RWPE2 (cell line): ENCODE measurements at regions not wholly inside any gene's neighbourhood (a gene's known extent, or its start where the extent isn't known, plus 50 kb on each side); places are given as distances from the start of the nearest gene placed in this dataset.
A peak's percentile ranks its signal among the peaks of the same experiment; 100 is the strongest.

Source experiments
- ATAC-seq: fragments of 200-7000 bp; cut with Tn5 transposase; 3 replicates; pipeline ENCODE4 v1.9.1; 2021; ENCODE audit warnings: low read depth
- DNase-seq: peaks from one replicate; pipeline ENCODE4 v3.0.0-alpha.2; 2020; ENCODE audit warnings: low spot score
- H3K27ac ChIP-seq: fragments of 450-650 bp; 2 replicates; pipeline ENCODE4 v1.5.1; 2017; ENCODE audit warnings: mild to moderate bottlenecking; ENCODE audit not compliant: poor library complexity, severe bottlenecking
- H3K27me3 ChIP-seq: fragments of 250-450 bp; sonication (Bioruptor Pico); 2 replicates; pipeline ENCODE4 v1.5.1; 2021; ENCODE audit warnings: mild to moderate bottlenecking, moderate library complexity; ENCODE audit not compliant: insufficient read depth, poor library complexity, severe bottlenecking
- H3K36me3 ChIP-seq: fragments of 250-450 bp; sonication (Bioruptor Pico); 2 replicates; pipeline ENCODE4 v1.5.1; 2020; ENCODE audit warnings: low read depth, mild to moderate bottlenecking, moderate library complexity
- H3K4me1 ChIP-seq: fragments of 250-450 bp; sonication (Bioruptor Pico); 2 replicates; pipeline ENCODE4 v1.5.1; 2021; ENCODE audit warnings: mild to moderate bottlenecking, moderate library complexity; ENCODE audit not compliant: insufficient read depth, poor library complexity, severe bottlenecking
- H3K4me3 ChIP-seq: fragments of 250-450 bp; sonication (Bioruptor Pico); 2 replicates; pipeline ENCODE4 v1.5.1; 2021; ENCODE audit warnings: mild to moderate bottlenecking, moderate library complexity; ENCODE audit not compliant: severe bottlenecking
- H3K9me3 ChIP-seq: fragments of 250-450 bp; sonication (Bioruptor Pico); 2 replicates; pipeline ENCODE4 v1.5.1; 2021; ENCODE audit warnings: mild to moderate bottlenecking, moderate library complexity; ENCODE audit not compliant: severe bottlenecking
- TF ChIP-seq, protein P1 (sequence below): fragments of 450-650 bp; IDR thresholded peaks from one replicate; pipeline ENCODE4 v1.5.1; 2017; ENCODE audit warnings: mild to moderate bottlenecking, moderate library complexity; ENCODE audit not compliant: poor library complexity, severe bottlenecking

DNA sequence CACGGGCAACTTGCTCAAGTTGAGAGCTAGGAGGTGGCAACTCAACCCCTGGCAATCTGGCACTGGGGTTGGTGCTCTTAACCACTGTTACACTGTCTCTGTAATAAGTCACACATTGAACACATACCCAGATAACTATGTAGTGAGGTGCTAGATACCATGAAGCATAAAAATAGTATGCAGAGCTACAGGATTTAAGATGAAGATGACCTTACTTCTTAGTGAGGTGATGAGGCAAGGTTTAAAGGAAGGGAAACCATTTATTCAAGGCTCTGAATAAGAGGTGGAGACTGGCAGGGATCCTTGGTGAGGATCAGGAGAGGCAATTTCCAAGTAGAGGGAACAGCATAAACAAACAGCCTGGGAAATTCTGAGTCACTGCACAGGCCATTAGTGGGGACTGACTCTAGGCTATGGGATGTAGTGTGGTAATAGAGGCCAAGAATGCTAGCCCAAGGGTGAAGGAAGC, 67.6 kb upstream of the NR3C1 start:
- H3K4me3 ChIP-seq: no peak overlapping the region
- no peak overlapping the region for H3K27ac ChIP-seq
- H3K4me1 ChIP-seq: no peaks in the 10 kb centered on the region
- H3K27me3 ChIP-seq: no peaks in the 10 kb centered on the region
- ATAC-seq: peak; percentile 36; the same call in 1 of the 3 replicates
- H3K9me3 ChIP-seq: no peaks in the 10 kb centered on the region
- no peaks in the 10 kb centered on the region for H3K36me3 ChIP-seq
- DNase-seq: no peak
- TF ChIP-seq, protein P1, sequence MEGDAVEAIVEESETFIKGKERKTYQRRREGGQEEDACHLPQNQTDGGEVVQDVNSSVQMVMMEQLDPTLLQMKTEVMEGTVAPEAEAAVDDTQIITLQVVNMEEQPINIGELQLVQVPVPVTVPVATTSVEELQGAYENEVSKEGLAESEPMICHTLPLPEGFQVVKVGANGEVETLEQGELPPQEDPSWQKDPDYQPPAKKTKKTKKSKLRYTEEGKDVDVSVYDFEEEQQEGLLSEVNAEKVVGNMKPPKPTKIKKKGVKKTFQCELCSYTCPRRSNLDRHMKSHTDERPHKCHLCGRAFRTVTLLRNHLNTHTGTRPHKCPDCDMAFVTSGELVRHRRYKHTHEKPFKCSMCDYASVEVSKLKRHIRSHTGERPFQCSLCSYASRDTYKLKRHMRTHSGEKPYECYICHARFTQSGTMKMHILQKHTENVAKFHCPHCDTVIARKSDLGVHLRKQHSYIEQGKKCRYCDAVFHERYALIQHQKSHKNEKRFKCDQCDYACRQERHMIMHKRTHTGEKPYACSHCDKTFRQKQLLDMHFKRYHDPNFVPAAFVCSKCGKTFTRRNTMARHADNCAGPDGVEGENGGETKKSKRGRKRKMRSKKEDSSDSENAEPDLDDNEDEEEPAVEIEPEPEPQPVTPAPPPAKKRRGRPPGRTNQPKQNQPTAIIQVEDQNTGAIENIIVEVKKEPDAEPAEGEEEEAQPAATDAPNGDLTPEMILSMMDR: no peak

DNA sequence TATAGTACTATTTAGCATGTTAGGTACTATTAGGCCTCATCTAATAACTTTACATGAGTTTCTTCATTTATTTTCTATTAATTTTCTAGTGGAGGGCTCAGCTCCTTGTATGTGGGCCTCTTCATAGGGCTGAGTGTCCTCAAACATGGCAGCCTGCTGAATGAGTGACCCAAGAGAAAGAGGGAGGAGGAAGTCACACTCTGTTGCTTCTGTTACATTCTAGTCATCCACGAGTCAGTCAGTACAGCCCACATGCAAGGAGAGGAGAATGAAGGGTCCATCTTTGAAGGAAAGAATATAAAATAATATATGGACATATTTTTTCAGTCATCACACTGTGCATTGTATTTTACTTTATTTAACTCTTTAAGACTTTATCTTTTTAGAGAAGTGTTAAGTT, 66.6 kb upstream of the NR3C1 start:
- TF ChIP-seq, protein P1: no peak
- no peak overlapping the region for H3K27ac ChIP-seq
- H3K27me3 ChIP-seq: no peaks in the 10 kb centered on the region
- ATAC-seq (no peak), DNase-seq (no peak)
- no peak overlapping the region for H3K4me3 ChIP-seq
- no peaks in the 10 kb centered on the region for H3K9me3 ChIP-seq
- no peaks in the 10 kb centered on the region for H3K4me1 ChIP-seq
- no peaks in the 10 kb centered on the region for H3K36me3 ChIP-seq

DNA sequence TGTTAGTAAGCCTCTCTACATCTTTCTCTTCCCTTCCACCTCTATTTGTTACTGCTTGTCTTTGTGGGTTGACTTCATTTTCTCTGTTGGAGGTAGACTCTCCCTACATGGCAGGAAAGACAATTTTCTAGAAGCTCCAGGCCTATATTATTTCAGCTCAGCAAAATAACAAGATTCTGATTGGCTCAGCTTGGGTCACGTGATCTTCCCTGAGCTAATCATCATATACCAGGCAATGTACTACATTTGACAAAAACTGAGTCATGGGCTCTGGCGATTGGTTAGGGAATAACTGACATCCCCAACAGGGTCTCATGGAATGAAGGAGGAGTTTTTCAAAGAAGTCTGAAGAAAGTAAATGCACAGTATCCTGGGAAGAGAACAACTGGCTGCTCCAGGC, 65.6 kb upstream of the NR3C1 start:
- Histone ChIP-seq H3K27me3 (no peaks in the 10 kb centered on the region), H3K4me3 (no peak overlapping the region), H3K4me1 (no peaks in the 10 kb centered on the region), H3K27ac (no peak overlapping the region), H3K36me3 (no peaks in the 10 kb centered on the region), H3K9me3 (no peaks in the 10 kb centered on the region)
- DNase-seq (no peak), ATAC-seq (no peak)
- TF ChIP-seq, protein P1: no peak

DNA sequence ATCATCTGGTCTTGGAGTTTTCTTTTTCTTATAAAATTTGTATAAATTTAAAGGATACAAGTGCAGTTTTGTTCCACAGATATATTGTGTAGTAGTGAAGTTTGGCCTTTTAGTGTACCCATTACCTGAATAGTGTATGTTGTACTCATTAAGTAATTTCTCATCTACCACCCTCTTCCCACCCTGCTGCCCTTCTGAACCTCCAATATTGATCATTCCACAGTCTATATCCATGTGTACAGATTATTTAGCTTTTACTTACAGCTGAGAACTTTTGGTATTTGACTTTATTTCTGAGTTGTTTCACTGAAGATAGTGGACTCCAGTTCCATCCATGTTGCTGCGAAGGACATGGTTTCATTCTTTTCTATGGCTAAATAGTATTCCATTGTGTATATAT, 63.1 kb upstream of the NR3C1 start:
- ATAC-seq (no peak), DNase-seq (no peak)
- no peaks in the 10 kb centered on the region for H3K9me3 ChIP-seq
- H3K27ac ChIP-seq: no peak overlapping the region
- H3K27me3 ChIP-seq: no peaks in the 10 kb centered on the region
- TF ChIP-seq, protein P1: no peak
- no peak overlapping the region for H3K4me3 ChIP-seq
- no peaks in the 10 kb centered on the region for H3K36me3 ChIP-seq
- H3K4me1 ChIP-seq: no peaks in the 10 kb centered on the region

DNA sequence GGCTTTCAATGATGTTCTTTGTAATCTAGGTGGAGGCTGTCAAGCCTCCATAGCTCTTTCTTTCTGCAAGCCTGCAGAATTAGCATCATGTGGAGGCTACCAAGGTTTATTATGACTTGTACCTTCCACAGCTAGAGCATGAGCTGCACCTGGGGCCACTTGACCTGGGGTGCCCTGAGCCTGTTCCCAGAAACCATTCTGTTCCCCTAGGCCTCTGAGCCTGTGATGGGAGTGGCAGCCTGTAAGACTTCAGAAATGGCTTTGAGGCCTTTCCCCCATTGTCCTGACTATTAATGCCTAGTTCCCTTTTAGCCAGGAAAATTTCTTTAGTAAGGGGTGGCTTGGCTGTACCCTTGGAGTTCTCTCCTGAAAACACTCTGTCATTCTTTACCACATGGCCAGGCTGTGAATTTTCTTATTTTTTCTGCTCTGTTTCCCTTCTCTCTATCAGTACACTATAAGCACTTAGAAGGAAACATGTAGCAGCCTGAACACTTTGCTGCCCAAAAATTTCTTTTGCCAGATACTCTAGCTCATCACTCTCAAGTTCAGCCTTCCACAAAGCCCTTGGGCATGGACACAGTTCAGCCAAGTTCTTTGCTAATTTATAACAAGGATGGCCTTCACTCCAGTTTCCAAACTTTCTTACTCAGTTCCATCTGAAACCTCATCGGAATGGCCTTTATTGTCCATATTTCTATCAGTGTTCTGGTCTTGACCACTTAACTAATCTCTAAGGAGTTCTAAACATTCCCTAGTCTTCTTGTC, 61.4 kb upstream of the NR3C1 start:
- H3K36me3 ChIP-seq: no peaks in the 10 kb centered on the region
- no peaks in the 10 kb centered on the region for H3K27me3 ChIP-seq
- no peak overlapping the region for H3K27ac ChIP-seq
- no peaks in the 10 kb centered on the region for H3K4me1 ChIP-seq
- no peaks in the 10 kb centered on the region for H3K9me3 ChIP-seq
- TF ChIP-seq, protein P1: no peak
- no peak for ATAC-seq
- DNase-seq: no peak
- no peak overlapping the region for H3K4me3 ChIP-seq
